Mucosa of gallbladder (tissue), 1 donor: ENCODE measurements at regions not wholly inside any gene's neighbourhood (a gene's known extent, or its start where the extent isn't known, plus 50 kb on each side); places are given as distances from the start of the nearest gene placed in this dataset.

Source experiments
- DNase-seq: peaks from one replicate; pipeline ENCODE4 v3.0.0-alpha.2; 2020; ENCODE audit warnings: low spot score
- donor health status: DM: no; HTN: no; CAD: no.

- no peak for DNase-seq
Measured at GRCh38 chr12:92465786-92466295, 236.9 kb upstream of the PLEKHG7 start.

GRCh38 chr12:92464911-92465310 lies 237.9 kb upstream of the PLEKHG7 start:
- DNase-seq, result no peak

- no peak for DNase-seq
Measured at GRCh38 chr12:92463171-92463570, 239.6 kb upstream of the PLEKHG7 start.

GRCh38 chr12:92462527-92462926 lies 240.3 kb upstream of the PLEKHG7 start:
- no peak for DNase-seq

GRCh38 chr12:92462049-92462448 lies 240.7 kb upstream of the PLEKHG7 start:
- DNase-seq, result peak; percentile 28

- no peak for DNase-seq
Measured at GRCh38 chr12:92459850-92460249, 242.9 kb upstream of the PLEKHG7 start.

GRCh38 chr12:92458996-92459395 lies 243.8 kb upstream of the PLEKHG7 start:
- DNase-seq, result no peak

GRCh38 chr12:92457458-92458180 lies 245.2 kb upstream of the PLEKHG7 start:
- no peak for DNase-seq

- DNase-seq, result no peak
Measured at GRCh38 chr12:92452763-92453162, 250.0 kb upstream of the PLEKHG7 start.

GRCh38 chr12:92446083-92446460 lies 256.7 kb upstream of the PLEKHG7 start:
- no peak for DNase-seq

- no peak for DNase-seq
Measured at GRCh38 chr12:92445253-92446082, 257.3 kb upstream of the PLEKHG7 start.

- DNase-seq, result peak; percentile 38
Measured at GRCh38 chr12:92444763-92445162, 258.0 kb upstream of the PLEKHG7 start.

- no peak for DNase-seq
Measured at GRCh38 chr12:92442782-92443181, 260.0 kb upstream of the PLEKHG7 start.

- DNase-seq, result no peak
Measured at GRCh38 chr12:92440072-92440471, 262.7 kb upstream of the PLEKHG7 start.

- no peak for DNase-seq
Measured at GRCh38 chr12:92439420-92439805, 263.4 kb upstream of the PLEKHG7 start.

GRCh38 chr12:92438641-92439419 lies 264.0 kb upstream of the PLEKHG7 start:
- no peak for DNase-seq

GRCh38 chr12:92437452-92437851 lies 265.3 kb upstream of the PLEKHG7 start:
- no peak for DNase-seq

- no peak for DNase-seq
Measured at GRCh38 chr12:92436856-92437255, 265.9 kb upstream of the PLEKHG7 start.

GRCh38 chr12:92434607-92435025 lies 268.2 kb upstream of the PLEKHG7 start:
- no peak for DNase-seq

GRCh38 chr12:92432724-92433441 lies 269.9 kb upstream of the PLEKHG7 start:
- no peak for DNase-seq

GRCh38 chr12:92431146-92431545 lies 271.6 kb upstream of the PLEKHG7 start:
- peak; percentile 16 for DNase-seq

- DNase-seq, result no peak
Measured at GRCh38 chr12:92426332-92426731, 276.5 kb upstream of the PLEKHG7 start.
